Esophagus muscularis mucosa (tissue), 4 donors: ENCODE measurements at regions not wholly inside any gene's neighbourhood (a gene's known extent, or its start where the extent isn't known, plus 50 kb on each side); places are given as distances from the start of the nearest gene placed in this dataset.

Experiments
- DNase-seq: peaks from one replicate; pipeline ENCODE4 v3.0.0-alpha.2; 2017; ENCODE audit errors: extremely low spot score
- H3K27ac ChIP-seq, 4 donors: fragments of 200-600 bp; sonication (generic); replicated peaks in 1 of 4; 1 replicate in 3 of 4; 2 replicates in 1 of 4; pipeline ENCODE4 v1.5.1; 2016 to 2019; ENCODE audit warnings: mild to moderate bottlenecking in 1 of 4
- H3K27me3 ChIP-seq, 4 donors: fragments of 200-600 bp; sonication (generic); one replicate each; pipeline versions ENCODE4 v1.5.1 to v1.6.0; 2016 to 2019
- H3K36me3 ChIP-seq, 4 donors: fragments of 200-600 bp; sonication (generic); one replicate each; pipeline ENCODE4 v1.5.1; 2016 to 2019
- H3K4me1 ChIP-seq, 4 donors: fragments of 200-600 bp; sonication (generic); one replicate each; pipeline ENCODE4 v1.5.1; 2016 to 2019
- H3K4me3 ChIP-seq, 4 donors: fragments of 200-600 bp; sonication (generic); 1 replicate in 2 of 4; 2 replicates in 2 of 4; pipeline ENCODE4 v1.5.1; 2016 to 2019; ENCODE audit warnings: mild to moderate bottlenecking in 4 of 4, moderate library complexity in 1 of 4
- H3K9me3 ChIP-seq, 4 donors: fragments of 200-600 bp; sonication (generic); 1 replicate in 3 of 4; 2 replicates in 1 of 4; pipeline ENCODE4 v1.5.1; 2016 to 2019
- EP300 ChIP-seq: sonication (generic); formaldehyde crosslinking; IDR thresholded peaks from one replicate; pipeline ENCODE4 v1.6.1; 2017; ENCODE audit warnings: antibody characterized with exemption
- POLR2A ChIP-seq: fragments of 450-650 bp; IDR thresholded peaks from one replicate; pipeline ENCODE4 v1.6.1; 2017; ENCODE audit warnings: antibody characterized with exemption, moderate library complexity, mild to moderate bottlenecking, low read depth
- POLR2AphosphoS5 ChIP-seq, 2 donors: sonication (generic); formaldehyde crosslinking; IDR thresholded peaks; one replicate each; pipeline ENCODE4 v1.6.1; 2017; ENCODE audit warnings: antibody characterized with exemption in 2 of 2
- WGBS: methylation state at CpG from one replicate; pipeline ENCODE4 v1.1.5; 2018; 5-methylcytosine and 5-hydroxymethylcytosine counted together
- intact Hi-C: fragments of 100-400 bp; cut with DNase I; formaldehyde crosslinking; loops from one replicate; pipeline ENCODE4 v1.15.1; 2023
- TF ChIP-seq, protein P1 (sequence below), 3 experiments: fragments of 200-600 bp in 2 of 3; fragments of 450-650 bp in 1 of 3; sonication (generic) in 2 of 3; IDR thresholded peaks; one replicate each; pipeline ENCODE4 v1.5.1; 2017 to 2019; ENCODE audit warnings: antibody characterized with exemption in 3 of 3, mild to moderate bottlenecking in 2 of 3, moderate library complexity in 1 of 3

DNA sequence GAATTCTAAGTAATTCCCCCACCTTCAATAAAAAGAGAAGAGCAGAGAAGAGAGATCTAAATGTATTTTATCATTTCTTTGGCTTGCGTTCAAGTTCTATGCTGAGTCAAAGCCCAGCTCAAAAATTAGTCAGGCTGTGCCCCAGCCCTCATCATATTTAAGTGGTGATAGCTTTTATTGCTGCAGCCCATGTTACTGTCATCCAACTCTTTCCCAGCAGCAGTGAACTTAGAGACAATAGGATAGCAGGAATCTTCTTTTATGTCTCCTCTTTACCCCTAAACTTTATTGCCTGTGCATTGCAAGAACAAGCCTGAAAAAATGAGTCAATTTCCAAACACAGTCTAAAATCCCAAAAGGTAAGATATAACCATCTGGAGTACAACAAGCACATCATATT, 1599.3 kb upstream of the PIK3C3 start:
- TF ChIP-seq EP300 (no peak), POLR2AphosphoS5 (IDR thresholded peaks at IDR 0.05) (no peak), POLR2A (no peak)
- TF ChIP-seq, protein P1, sequence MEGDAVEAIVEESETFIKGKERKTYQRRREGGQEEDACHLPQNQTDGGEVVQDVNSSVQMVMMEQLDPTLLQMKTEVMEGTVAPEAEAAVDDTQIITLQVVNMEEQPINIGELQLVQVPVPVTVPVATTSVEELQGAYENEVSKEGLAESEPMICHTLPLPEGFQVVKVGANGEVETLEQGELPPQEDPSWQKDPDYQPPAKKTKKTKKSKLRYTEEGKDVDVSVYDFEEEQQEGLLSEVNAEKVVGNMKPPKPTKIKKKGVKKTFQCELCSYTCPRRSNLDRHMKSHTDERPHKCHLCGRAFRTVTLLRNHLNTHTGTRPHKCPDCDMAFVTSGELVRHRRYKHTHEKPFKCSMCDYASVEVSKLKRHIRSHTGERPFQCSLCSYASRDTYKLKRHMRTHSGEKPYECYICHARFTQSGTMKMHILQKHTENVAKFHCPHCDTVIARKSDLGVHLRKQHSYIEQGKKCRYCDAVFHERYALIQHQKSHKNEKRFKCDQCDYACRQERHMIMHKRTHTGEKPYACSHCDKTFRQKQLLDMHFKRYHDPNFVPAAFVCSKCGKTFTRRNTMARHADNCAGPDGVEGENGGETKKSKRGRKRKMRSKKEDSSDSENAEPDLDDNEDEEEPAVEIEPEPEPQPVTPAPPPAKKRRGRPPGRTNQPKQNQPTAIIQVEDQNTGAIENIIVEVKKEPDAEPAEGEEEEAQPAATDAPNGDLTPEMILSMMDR (IDR thresholded peaks at IDR 0.05): no peak
- no peaks in the 10 kb centered on the region for H3K27me3 ChIP-seq
- intact Hi-C loops: no loop called here
- no peaks in the 10 kb centered on the region for H3K36me3 ChIP-seq
- H3K27ac ChIP-seq: no peak overlapping the region
- no peak for DNase-seq
- no peaks in the 10 kb centered on the region for H3K4me1 ChIP-seq
- WGBS: 92% methylated on average over 1 of the region's 1 CpG
- no peak overlapping the region for H3K4me3 ChIP-seq
- H3K9me3 ChIP-seq: no peaks in the 10 kb centered on the region

DNA sequence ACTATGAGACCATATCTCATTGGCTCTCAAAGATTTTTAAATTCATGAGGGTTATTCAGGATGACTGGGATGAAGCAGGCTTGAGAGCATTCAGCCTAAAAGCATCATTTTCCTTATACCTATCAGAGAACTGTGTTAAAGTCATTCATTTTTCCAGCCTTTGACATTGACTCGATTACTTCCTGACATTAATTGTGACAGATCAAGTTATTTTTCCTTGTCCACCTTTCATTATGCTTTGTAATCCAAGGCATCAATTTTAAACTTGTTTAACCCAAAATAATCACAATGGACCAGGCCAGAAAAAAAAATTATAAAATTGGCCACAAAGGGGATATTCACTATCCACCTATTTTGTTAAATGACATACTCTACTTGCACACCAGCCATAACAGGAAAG, 1606.8 kb upstream of the PIK3C3 start:
- intact Hi-C loops: no loop called here
- Histone ChIP-seq H3K4me1 (no peaks in the 10 kb centered on the region), H3K27ac (no peak overlapping the region), H3K27me3 (no peaks in the 10 kb centered on the region), H3K9me3 (no peaks in the 10 kb centered on the region), H3K36me3 (no peaks in the 10 kb centered on the region), H3K4me3 (no peak overlapping the region)
- TF ChIP-seq, protein P1 (IDR thresholded peaks at IDR 0.05): no peak
- TF ChIP-seq POLR2AphosphoS5 (IDR thresholded peaks at IDR 0.05) (no peak), EP300 (no peak), POLR2A (no peak)
- no peak for DNase-seq
- 82% methylated on average over 1 of the region's 1 CpG for WGBS

DNA sequence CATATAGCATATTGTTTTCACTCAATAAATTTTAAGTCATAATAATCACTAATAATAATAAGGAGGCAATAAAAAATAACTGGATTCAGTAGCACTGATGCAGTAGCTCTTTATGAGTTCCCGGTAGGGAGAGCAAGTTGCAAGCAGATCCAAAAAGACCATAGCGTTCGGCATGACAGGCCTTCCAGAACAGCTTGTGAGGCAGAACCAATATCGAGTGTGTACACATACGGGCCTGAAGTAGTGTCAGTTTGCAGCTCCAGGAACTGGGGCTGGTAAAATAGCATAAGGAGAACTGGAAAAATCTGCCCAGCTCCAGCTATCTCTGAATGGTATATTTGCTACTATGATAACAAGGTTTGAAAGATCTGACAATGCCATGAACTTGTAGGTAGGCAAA, 1607.8 kb upstream of the PIK3C3 start:
- no peak overlapping the region for H3K4me3 ChIP-seq
- intact Hi-C loops: no loop called here
- WGBS: 87% methylated on average over 5 of the region's 5 CpGs
- TF ChIP-seq, protein P1 (IDR thresholded peaks at IDR 0.05): no peak
- TF ChIP-seq EP300: no peak
- no peak for TF ChIP-seq POLR2A
- no peak for TF ChIP-seq POLR2AphosphoS5 (IDR thresholded peaks at IDR 0.05)
- H3K27me3 ChIP-seq: no peaks in the 10 kb centered on the region
- no peaks in the 10 kb centered on the region for H3K4me1 ChIP-seq
- no peaks in the 10 kb centered on the region for H3K9me3 ChIP-seq
- no peaks in the 10 kb centered on the region for H3K36me3 ChIP-seq
- no peak overlapping the region for H3K27ac ChIP-seq
- no peak for DNase-seq

DNA sequence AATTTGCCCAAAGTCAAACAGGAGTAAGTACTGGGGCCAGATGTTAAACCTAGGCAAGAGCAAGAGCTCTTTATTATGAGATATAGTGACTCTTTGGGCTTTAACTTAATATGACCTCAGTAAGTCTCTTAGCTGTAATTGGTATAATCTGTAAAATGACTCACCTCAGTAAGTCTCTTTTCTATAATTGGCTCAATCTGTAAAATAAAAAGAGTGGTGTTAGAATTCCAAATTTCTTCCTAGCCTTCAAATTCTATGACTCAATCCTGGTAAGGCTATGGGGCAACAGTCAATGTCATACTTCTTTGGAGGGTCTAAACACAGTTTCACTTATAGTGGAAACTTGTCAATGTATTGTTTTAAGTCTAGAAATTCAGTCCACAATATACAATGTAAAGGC, 1608.9 kb upstream of the PIK3C3 start:
- no peak for DNase-seq
- intact Hi-C loops: no loop called here
- no peaks in the 10 kb centered on the region for H3K4me1 ChIP-seq
- no peaks in the 10 kb centered on the region for H3K27me3 ChIP-seq
- H3K4me3 ChIP-seq: no peak overlapping the region
- no peak overlapping the region for H3K27ac ChIP-seq
- no peaks in the 10 kb centered on the region for H3K9me3 ChIP-seq
- TF ChIP-seq, protein P1 (IDR thresholded peaks at IDR 0.05): no peak
- H3K36me3 ChIP-seq: no peaks in the 10 kb centered on the region

DNA sequence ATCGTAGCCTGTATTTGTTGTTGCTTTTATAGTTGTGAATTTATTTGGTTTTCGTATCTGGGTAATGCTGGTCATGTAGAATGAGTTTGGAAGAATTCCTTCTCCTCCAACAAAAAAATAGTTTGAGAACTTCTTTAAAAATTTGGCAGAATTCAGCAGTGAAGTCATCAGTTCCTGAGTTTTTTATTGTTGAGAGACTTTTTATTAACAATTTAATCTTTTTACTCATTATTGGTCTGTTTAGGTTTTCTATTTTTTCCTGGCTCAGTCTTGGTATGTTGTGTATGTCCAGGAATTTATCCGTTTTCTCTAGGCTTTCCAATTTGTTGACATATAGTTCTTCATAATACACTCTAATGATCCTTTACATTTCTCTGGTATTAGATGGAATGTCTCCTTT, 1613.3 kb upstream of the PIK3C3 start:
- Histone ChIP-seq H3K4me1 (no peaks in the 10 kb centered on the region), H3K27me3 (no peaks in the 10 kb centered on the region), H3K4me3 (no peak overlapping the region), H3K36me3 (no peaks in the 10 kb centered on the region), H3K27ac (no peak overlapping the region), H3K9me3 (no peaks in the 10 kb centered on the region)
- TF ChIP-seq POLR2AphosphoS5 (IDR thresholded peaks at IDR 0.05): no peak
- TF ChIP-seq POLR2A: no peak
- TF ChIP-seq EP300: no peak
- DNase-seq: no peak
- intact Hi-C loops: no loop called here
- WGBS: 85% methylated on average over 3 of the region's 3 CpGs
